ENCODE measurements at regions not wholly inside any gene's neighbourhood (a gene's known extent, or its start where the extent isn't known, plus 50 kb on each side); places are given as distances from the start of the nearest gene placed in this dataset.
"Not testable (repeated sequence)": the region's sequence is repeated elsewhere in the genome, so short reads cannot be mapped to it uniquely, and the experiment has no call there.

DNA sequence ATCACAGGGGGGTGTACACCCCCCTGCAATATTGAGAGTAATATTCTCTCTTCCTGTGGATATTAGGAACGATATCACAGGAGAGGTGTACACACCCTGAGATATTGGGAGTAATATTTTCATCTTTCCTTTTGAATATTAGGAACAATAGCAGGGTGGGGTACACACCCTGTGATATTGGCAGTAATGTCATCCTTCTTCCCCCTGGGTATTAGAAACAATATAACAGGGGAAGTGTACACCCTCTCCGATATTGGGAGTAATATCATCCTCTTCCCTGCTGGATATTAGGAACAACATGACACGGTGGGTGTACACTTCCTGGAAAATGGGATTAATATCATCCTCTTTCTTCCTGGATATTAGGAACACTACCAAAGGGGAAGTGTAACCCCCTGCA lies 57.8 kb upstream of the CEACAM21 start:
- Histone ChIP-seq H3K36me3 (ENCODE audit: insufficient read depth, low read length) (no peaks in the 10 kb centered on the region), H3K27me3 (ENCODE audit: control insufficient read depth in 1 of 2, insufficient read depth in 2 of 2, low read length in 2 of 2) (peaks cover 4 to 7% of the 10 kb centered on the region in 2 experiments), H3K9me3 (ENCODE audit: control insufficient read depth in 1 of 2, insufficient read depth in 1 of 2, low read length in 2 of 2) (no peaks in the 10 kb centered on the region), H3K4me3 (ENCODE audit: low read length) (no peak overlapping the region), H3K27ac (ENCODE audit: low read depth in 1 of 2, low read length in 2 of 2) (no peak overlapping the region), H3K4me1 (ENCODE audit: insufficient read depth, low read length) (peaks cover 14% of the 10 kb centered on the region)
- ATAC-seq (ENCODE audit: poor library complexity) (no peak), DNase-seq (no peak)
- ChIA-PET CTCF (no interaction called here), POLR2A (no interaction called here)
- H3K4me3 Mint-ChIP-seq: no peak overlapping the region
- no peaks in the 10 kb centered on the region for H3K36me3 Mint-ChIP-seq (ENCODE audit: low read depth)
- TF ChIP-seq, protein P1, sequence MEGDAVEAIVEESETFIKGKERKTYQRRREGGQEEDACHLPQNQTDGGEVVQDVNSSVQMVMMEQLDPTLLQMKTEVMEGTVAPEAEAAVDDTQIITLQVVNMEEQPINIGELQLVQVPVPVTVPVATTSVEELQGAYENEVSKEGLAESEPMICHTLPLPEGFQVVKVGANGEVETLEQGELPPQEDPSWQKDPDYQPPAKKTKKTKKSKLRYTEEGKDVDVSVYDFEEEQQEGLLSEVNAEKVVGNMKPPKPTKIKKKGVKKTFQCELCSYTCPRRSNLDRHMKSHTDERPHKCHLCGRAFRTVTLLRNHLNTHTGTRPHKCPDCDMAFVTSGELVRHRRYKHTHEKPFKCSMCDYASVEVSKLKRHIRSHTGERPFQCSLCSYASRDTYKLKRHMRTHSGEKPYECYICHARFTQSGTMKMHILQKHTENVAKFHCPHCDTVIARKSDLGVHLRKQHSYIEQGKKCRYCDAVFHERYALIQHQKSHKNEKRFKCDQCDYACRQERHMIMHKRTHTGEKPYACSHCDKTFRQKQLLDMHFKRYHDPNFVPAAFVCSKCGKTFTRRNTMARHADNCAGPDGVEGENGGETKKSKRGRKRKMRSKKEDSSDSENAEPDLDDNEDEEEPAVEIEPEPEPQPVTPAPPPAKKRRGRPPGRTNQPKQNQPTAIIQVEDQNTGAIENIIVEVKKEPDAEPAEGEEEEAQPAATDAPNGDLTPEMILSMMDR (IDR thresholded peaks at IDR 0.05): no peak
- H3K9me3 Mint-ChIP-seq: no peaks in the 10 kb centered on the region
- intact Hi-C loops (cut with DNase I, micrococcal nuclease): loop anchor here in 1 of 2 experiments (5.0 kb wide), 1 partner anchor 66 kb away; no protein-coding TSS in a partner anchor
- peaks cover 77% of the 10 kb centered on the region for H3K27me3 Mint-ChIP-seq
- peaks cover 31% of the 10 kb centered on the region for H3K4me1 Mint-ChIP-seq (ENCODE audit: low read depth)
- no peak overlapping the region for H3K27ac Mint-ChIP-seq

DNA sequence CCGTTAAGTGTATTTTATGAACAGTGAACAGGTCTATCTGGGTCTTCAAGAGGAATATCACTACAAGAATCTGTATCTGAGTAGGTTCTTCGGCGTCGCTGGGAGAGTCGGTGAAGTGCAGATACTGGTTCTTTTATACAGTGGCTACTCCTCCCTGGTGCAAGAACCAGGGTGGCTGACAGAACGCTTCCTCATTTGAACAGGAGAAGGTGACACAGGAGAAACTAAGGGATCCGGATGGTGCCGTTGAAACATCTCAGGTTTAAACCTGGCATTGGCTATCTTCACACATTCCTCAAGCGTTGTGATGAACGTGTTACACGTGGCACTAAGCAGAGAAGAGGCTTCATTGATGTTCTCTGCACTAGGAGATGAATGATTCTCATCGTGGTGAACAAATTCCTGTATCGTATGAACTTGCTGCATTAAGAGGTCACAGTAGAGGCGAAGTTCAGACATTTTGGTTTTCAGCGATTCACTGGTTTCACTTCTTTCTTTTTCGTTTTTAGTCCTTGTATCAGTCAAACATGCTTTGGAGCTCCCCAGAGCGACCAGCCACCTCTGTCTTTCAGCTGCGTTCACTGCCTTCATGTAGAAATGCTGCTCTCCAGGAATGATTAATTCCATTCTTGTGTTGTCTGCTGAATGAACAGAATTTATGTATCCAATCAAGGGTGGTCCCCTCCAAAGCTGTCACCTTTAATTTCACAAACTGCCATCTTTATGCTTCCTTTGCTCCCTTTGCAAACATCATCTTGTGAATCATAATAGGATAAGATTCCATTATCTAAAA lies 54.6 kb upstream of the CEACAM21 start:
- not testable (repeated sequence) for H3K9me3 Mint-ChIP-seq; H3K36me3 ChIP-seq (ENCODE audit: insufficient read depth, low read length); H3K36me3 Mint-ChIP-seq (ENCODE audit: low read depth); H3K9me3 ChIP-seq (ENCODE audit: control insufficient read depth in 1 of 2, insufficient read depth in 1 of 2, low read length in 2 of 2); H3K27me3 ChIP-seq (ENCODE audit: control insufficient read depth in 1 of 2, insufficient read depth in 2 of 2, low read length in 2 of 2)
- intact Hi-C loops (cut with DNase I, micrococcal nuclease): loop anchor here in 1 of 2 experiments (1.0 to 2.0 kb wide), 2 partner anchors 10 to 31 kb away; no protein-coding TSS in a partner anchor
- ChIA-PET CTCF (interaction anchor here (1.0 to 2.3 kb wide), 2 partner anchors 49 to 79 kb away, joined by 3 to 7 read pairs; no protein-coding TSS in a partner anchor), POLR2A (interaction anchor here (0.8 to 1.5 kb wide), 4 partner anchors 10 to 81 kb away, joined by 3 to 20 read pairs (median 4); partner anchors contain the start of gene DMAC2)
- Histone ChIP-seq H3K4me3 (ENCODE audit: low read length) (peak overlapping the region; percentile 52), H3K27ac (ENCODE audit: low read depth in 1 of 2, low read length in 2 of 2) (peak overlapping the region; percentile 34 to 36), H3K4me1 (ENCODE audit: insufficient read depth, low read length) (peaks cover 14% of the 10 kb centered on the region)
- DNase-seq (peak in 4 of 14 experiments; percentile 21 to 60 (median 52)), ATAC-seq (ENCODE audit: poor library complexity) (peak; percentile 65)
- Mint-ChIP-seq H3K4me3 (peak overlapping the region; percentile 73), H3K27me3 (peaks cover 80% of the 10 kb centered on the region), H3K27ac (peak overlapping the region; percentile 68), H3K4me1 (ENCODE audit: low read depth) (peaks cover 31% of the 10 kb centered on the region)

DNA sequence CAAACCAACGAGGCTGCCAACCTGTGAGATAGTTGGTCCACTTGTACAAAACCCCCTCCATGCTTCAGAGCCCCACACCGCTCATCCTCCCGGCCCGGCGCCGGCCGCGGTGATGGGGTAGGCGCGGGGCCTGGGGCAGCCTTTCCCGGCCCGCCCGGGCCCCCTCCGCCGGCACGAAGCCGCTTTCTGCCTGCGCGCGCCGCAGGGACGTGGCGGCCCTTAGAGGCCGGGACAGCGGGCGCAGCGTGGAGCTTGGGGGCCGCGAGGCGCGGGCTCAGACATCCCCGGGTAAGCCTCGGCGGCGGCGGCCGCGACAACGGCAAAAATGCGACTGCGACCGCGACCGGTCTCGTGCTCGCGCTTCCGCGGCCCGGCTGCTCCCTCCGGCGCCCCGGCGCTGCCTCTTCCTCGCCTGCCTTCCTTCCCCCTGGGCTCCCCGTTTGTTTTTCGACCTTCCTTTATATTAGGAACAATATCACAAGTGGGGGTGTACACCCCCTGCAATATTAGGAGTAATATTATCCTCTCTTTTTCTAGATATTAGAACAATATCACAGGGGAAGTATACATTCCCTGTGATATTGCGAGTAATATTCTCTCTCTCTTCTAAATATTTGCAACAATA lies 53.9 kb upstream of the CEACAM21 start:
- H3K4me1 ChIP-seq (ENCODE audit: insufficient read depth, low read length): peaks cover 9% of the 10 kb centered on the region
- H3K36me3 ChIP-seq (ENCODE audit: insufficient read depth, low read length): no peaks in the 10 kb centered on the region
- peak overlapping the region; percentile 52 for H3K4me3 ChIP-seq (ENCODE audit: low read length)
- Mint-ChIP-seq H3K4me1 (ENCODE audit: low read depth) (peaks cover 26% of the 10 kb centered on the region), H3K27me3 (peaks cover 73% of the 10 kb centered on the region), H3K4me3 (peak overlapping the region; percentile 91), H3K9me3 (no peaks in the 10 kb centered on the region), H3K27ac (peak overlapping the region; percentile 76), H3K36me3 (ENCODE audit: low read depth) (no peaks in the 10 kb centered on the region)
- intact Hi-C loops (cut with DNase I, micrococcal nuclease): loop anchor here in 1 of 2 experiments (1.0 to 2.0 kb wide), 2 partner anchors 9 to 31 kb away; no protein-coding TSS in a partner anchor
- ATAC-seq (ENCODE audit: poor library complexity) (peak; percentile 71), DNase-seq (peak in 10 of 14 experiments; percentile 26 to 79 (median 50))
- H3K27me3 ChIP-seq (ENCODE audit: control insufficient read depth in 1 of 2, insufficient read depth in 2 of 2, low read length in 2 of 2): peaks cover 0 to 4% of the 10 kb centered on the region in 2 experiments
- ChIA-PET CTCF (interaction anchor here (1.0 to 2.3 kb wide), 2 partner anchors 49 to 79 kb away, joined by 3 to 7 read pairs; no protein-coding TSS in a partner anchor), POLR2A (interaction anchor here (0.8 to 1.5 kb wide), 4 partner anchors 9 to 82 kb away, joined by 3 to 20 read pairs (median 4); partner anchors contain the start of gene DMAC2)
- H3K27ac ChIP-seq (ENCODE audit: low read depth in 1 of 2, low read length in 2 of 2): peak overlapping the region; percentile 34 to 36
- TF ChIP-seq, protein P1 (IDR thresholded peaks at IDR 0.05): no peak
- H3K9me3 ChIP-seq (ENCODE audit: control insufficient read depth in 1 of 2, insufficient read depth in 1 of 2, low read length in 2 of 2): no peaks in the 10 kb centered on the region
